Vagina (tissue), 2 donors: ENCODE measurements at regions not wholly inside any gene's neighbourhood (a gene's known extent, or its start where the extent isn't known, plus 50 kb on each side); places are given as distances from the start of the nearest gene placed in this dataset.

Source experiments
- DNase-seq, 2 donors: peaks; one replicate each; pipeline ENCODE4 v3.0.0-alpha.2; 2017; ENCODE audit errors: extremely low spot score in 2 of 2
- H3K27ac ChIP-seq: fragments of 200-600 bp; sonication (generic); one replicate; pipeline ENCODE4 v1.5.1; 2019
- H3K27me3 ChIP-seq: fragments of 200-600 bp; sonication (generic); one replicate; pipeline ENCODE4 v1.5.1; 2019
- H3K36me3 ChIP-seq, 2 donors: fragments of 200-600 bp; sonication (generic); one replicate each; pipeline ENCODE4 v1.5.1; 2017 to 2019
- H3K4me1 ChIP-seq: fragments of 200-600 bp; sonication (generic); one replicate; pipeline ENCODE4 v1.5.1; 2019
- H3K4me3 ChIP-seq, 2 donors: fragments of 200-600 bp; sonication (generic); 1 replicate in 1 of 2; 2 replicates in 1 of 2; pipeline ENCODE4 v1.5.1; 2016 to 2019
- H3K9me3 ChIP-seq: fragments of 200-600 bp; sonication (generic); one replicate; pipeline ENCODE4 v1.5.1; 2019
- POLR2A ChIP-seq, 2 donors: fragments of 450-650 bp; IDR thresholded peaks; one replicate each; pipeline ENCODE4 v1.6.1; 2017; ENCODE audit warnings: antibody characterized with exemption in 2 of 2, mild to moderate bottlenecking in 2 of 2, moderate library complexity in 2 of 2
- POLR2AphosphoS5 ChIP-seq, 2 donors: sonication (generic); formaldehyde crosslinking; IDR thresholded peaks; one replicate each; pipeline ENCODE4 v1.9.0; 2017; ENCODE audit warnings: antibody characterized with exemption in 2 of 2, mild to moderate bottlenecking in 2 of 2, low read depth in 1 of 2; ENCODE audit not compliant: insufficient read depth in 1 of 2
- intact Hi-C: fragments of 100-400 bp; cut with DNase I; formaldehyde crosslinking; loops from one replicate; pipeline ENCODE4 v1.15.1; 2023
- TF ChIP-seq, protein P1 (sequence below), 3 experiments: fragments of 450-650 bp in 2 of 3; fragments of 200-600 bp in 1 of 3; sonication (generic) in 1 of 3; IDR thresholded peaks; one replicate each; pipeline ENCODE4 v1.5.1; 2017 to 2019; ENCODE audit warnings: antibody characterized with exemption in 3 of 3, mild to moderate bottlenecking in 2 of 3, moderate library complexity in 2 of 3

DNA sequence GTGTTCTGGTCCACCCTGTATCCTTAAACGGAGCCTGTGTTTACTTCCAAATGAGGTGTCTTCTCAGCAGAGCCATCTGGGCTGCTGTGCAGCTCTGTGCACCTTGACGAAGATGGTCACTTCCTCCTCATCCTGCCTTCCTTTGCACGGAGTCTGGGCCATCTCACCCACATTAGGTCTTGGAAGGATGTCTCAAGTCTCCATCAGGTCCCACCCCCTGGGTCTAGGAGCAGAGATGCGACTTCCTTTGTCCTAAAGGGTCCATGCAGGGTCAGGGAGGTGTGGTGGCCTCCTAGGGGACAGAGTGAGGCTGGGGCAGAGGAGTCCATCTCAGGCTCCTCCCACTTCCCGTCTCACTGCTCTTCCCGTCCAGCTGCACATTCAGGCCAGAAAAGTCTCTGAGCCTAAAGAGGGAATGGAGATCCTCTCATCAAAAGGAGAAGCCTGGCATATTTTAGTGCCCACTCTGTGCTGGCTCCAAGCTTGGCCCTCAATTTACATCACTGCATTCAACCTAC lies 209.2 kb downstream of the MATN1 start:
- Histone ChIP-seq H3K4me1 (peaks cover 4% of the 10 kb centered on the region), H3K27ac (no peak overlapping the region), H3K36me3 (no peaks in the 10 kb centered on the region), H3K27me3 (no peaks in the 10 kb centered on the region), H3K9me3 (no peaks in the 10 kb centered on the region), H3K4me3 (no peak overlapping the region)
- intact Hi-C loops: no loop called here
- no peak for DNase-seq
- TF ChIP-seq POLR2AphosphoS5 (IDR thresholded peaks at IDR 0.05; ENCODE audit: insufficient read depth in 1 of 2, low read depth in 1 of 2): no peak
- TF ChIP-seq, protein P1, sequence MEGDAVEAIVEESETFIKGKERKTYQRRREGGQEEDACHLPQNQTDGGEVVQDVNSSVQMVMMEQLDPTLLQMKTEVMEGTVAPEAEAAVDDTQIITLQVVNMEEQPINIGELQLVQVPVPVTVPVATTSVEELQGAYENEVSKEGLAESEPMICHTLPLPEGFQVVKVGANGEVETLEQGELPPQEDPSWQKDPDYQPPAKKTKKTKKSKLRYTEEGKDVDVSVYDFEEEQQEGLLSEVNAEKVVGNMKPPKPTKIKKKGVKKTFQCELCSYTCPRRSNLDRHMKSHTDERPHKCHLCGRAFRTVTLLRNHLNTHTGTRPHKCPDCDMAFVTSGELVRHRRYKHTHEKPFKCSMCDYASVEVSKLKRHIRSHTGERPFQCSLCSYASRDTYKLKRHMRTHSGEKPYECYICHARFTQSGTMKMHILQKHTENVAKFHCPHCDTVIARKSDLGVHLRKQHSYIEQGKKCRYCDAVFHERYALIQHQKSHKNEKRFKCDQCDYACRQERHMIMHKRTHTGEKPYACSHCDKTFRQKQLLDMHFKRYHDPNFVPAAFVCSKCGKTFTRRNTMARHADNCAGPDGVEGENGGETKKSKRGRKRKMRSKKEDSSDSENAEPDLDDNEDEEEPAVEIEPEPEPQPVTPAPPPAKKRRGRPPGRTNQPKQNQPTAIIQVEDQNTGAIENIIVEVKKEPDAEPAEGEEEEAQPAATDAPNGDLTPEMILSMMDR (IDR thresholded peaks at IDR 0.05): no peak
- no peak for TF ChIP-seq POLR2A (IDR thresholded peaks at IDR 0.05)

- no peak for TF ChIP-seq POLR2AphosphoS5 (IDR thresholded peaks at IDR 0.05; ENCODE audit: insufficient read depth in 1 of 2, low read depth in 1 of 2)
- no peak for TF ChIP-seq POLR2A (IDR thresholded peaks at IDR 0.05)
- TF ChIP-seq, protein P1 (IDR thresholded peaks at IDR 0.05): no peak
- no peak for DNase-seq
- Histone ChIP-seq H3K4me3 (no peak overlapping the region), H3K27me3 (no peaks in the 10 kb centered on the region), H3K4me1 (peaks cover 4% of the 10 kb centered on the region), H3K9me3 (no peaks in the 10 kb centered on the region), H3K27ac (peak overlapping the region; percentile 33), H3K36me3 (no peaks in the 10 kb centered on the region)
- intact Hi-C loops: no loop called here
Observed at GRCh38 chr1:30513396-30514136, 209.8 kb downstream of the MATN1 start.

- DNase-seq: peak in 1 of 2 donors; percentile 70
- TF ChIP-seq, protein P1 (IDR thresholded peaks at IDR 0.05): no peak
- TF ChIP-seq POLR2A (IDR thresholded peaks at IDR 0.05): no peak
- TF ChIP-seq POLR2AphosphoS5 (IDR thresholded peaks at IDR 0.05; ENCODE audit: insufficient read depth in 1 of 2, low read depth in 1 of 2): no peak
- intact Hi-C loops: no loop called here
- no peak overlapping the region for H3K4me3 ChIP-seq
- H3K36me3 ChIP-seq: no peaks in the 10 kb centered on the region
- peak overlapping the region; percentile 44 for H3K27ac ChIP-seq
- no peaks in the 10 kb centered on the region for H3K27me3 ChIP-seq
- H3K9me3 ChIP-seq: no peaks in the 10 kb centered on the region
- H3K4me1 ChIP-seq: peaks cover 4% of the 10 kb centered on the region
Observed at GRCh38 chr1:30512914-30513265, 210.5 kb downstream of the MATN1 start.

GRCh38 chr1:30511991-30512913 lies 211.1 kb downstream of the MATN1 start:
- Histone ChIP-seq H3K9me3 (no peaks in the 10 kb centered on the region), H3K4me3 (no peak overlapping the region), H3K27me3 (no peaks in the 10 kb centered on the region), H3K27ac (peak overlapping the region; percentile 44), H3K36me3 (no peaks in the 10 kb centered on the region), H3K4me1 (peaks cover 4% of the 10 kb centered on the region)
- intact Hi-C loops: no loop called here
- DNase-seq: peak in 1 of 2 donors; percentile 88
- TF ChIP-seq POLR2AphosphoS5 (IDR thresholded peaks at IDR 0.05; ENCODE audit: insufficient read depth in 1 of 2, low read depth in 1 of 2): no peak
- TF ChIP-seq POLR2A (IDR thresholded peaks at IDR 0.05): no peak
- TF ChIP-seq, protein P1 (IDR thresholded peaks at IDR 0.05): no peak
